DND-41 (cell line): ENCODE measurements at regions not wholly inside any gene's neighbourhood (a gene's known extent, or its start where the extent isn't known, plus 50 kb on each side); places are given as distances from the start of the nearest gene placed in this dataset.

ENCODE experiments used
- EZH2 ChIP-seq: IDR thresholded peaks from 3 replicates; pipeline ENCODE4 v1.6.1; 2012; ENCODE audit warnings: borderline replicate concordance, low read depth, mild to moderate bottlenecking, moderate library complexity, low read length, inconsistent platforms; ENCODE audit not compliant: severe bottlenecking
- TF ChIP-seq, protein P1 (sequence below): IDR thresholded peaks from 2 replicates; pipeline ENCODE4 v1.5.1; 2012; ENCODE audit warnings: borderline replicate concordance, low read length, moderate library complexity, mild to moderate bottlenecking; ENCODE audit not compliant: poor library complexity, severe bottlenecking; ENCODE audit errors: extremely low read depth

DNA sequence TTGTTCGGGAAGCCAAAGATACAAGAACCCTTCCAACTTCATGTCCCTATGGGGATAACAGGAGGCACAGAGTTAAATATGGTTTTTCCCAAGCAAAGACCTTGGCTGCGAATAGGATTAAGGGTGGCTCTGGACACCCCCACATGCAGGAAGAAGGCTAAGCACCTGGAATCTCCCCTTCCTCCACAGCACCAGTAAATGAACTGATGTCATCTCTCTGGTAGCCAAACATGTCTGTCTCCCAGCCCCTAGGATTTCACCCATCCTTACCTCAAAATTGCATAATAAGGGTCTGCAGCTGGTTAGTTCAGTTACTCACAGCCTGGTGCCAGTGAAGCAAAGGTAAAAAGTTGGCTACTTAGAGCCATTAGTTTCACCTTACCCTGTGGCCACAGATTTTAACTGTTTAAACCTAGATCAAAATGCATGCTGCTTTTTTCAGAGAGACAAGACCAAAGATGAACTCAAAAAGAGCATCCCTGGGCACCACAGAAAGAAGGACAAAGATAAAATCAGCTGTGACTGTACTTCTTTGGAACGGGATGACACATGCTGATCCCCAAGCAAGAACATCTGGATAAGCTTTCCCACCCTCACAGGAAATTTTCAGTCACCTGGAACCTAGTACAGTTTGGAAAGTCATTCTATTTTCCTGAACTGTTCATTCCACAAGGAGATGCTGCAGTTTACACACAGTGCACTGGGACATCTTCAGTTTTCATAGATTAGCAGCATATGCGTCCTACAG, 77.2 kb upstream of the AKIP1 start:
- TF ChIP-seq, protein P1, sequence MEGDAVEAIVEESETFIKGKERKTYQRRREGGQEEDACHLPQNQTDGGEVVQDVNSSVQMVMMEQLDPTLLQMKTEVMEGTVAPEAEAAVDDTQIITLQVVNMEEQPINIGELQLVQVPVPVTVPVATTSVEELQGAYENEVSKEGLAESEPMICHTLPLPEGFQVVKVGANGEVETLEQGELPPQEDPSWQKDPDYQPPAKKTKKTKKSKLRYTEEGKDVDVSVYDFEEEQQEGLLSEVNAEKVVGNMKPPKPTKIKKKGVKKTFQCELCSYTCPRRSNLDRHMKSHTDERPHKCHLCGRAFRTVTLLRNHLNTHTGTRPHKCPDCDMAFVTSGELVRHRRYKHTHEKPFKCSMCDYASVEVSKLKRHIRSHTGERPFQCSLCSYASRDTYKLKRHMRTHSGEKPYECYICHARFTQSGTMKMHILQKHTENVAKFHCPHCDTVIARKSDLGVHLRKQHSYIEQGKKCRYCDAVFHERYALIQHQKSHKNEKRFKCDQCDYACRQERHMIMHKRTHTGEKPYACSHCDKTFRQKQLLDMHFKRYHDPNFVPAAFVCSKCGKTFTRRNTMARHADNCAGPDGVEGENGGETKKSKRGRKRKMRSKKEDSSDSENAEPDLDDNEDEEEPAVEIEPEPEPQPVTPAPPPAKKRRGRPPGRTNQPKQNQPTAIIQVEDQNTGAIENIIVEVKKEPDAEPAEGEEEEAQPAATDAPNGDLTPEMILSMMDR: no peak
- no peak for TF ChIP-seq EZH2
